MCF 10A (cell line): ENCODE measurements at regions not wholly inside any gene's neighbourhood (a gene's known extent, or its start where the extent isn't known, plus 50 kb on each side); places are given as distances from the start of the nearest gene placed in this dataset.

Experiments used
- BruUV-seq: library from RNA; stranded (reverse); fragments of 400-500 nt; replicated peaks from 2 replicates; lab custom pipeline; 2021; lab: Mats Ljungman, UMichigan
- CTCF ChIA-PET: fragments of 300-600 bp; sonication (Branson Sonifier 250); formaldehyde crosslinking; extraction: SDS; loops from one replicate; lab custom pipeline; 2021; ENCODE audit warnings: antibody characterized with exemption, inconsistent platforms; lab: Yijun Ruan, JAX
- POLR2A ChIA-PET: fragments of 300-600, 350-650 bp; sonication (Branson Sonifier 250); formaldehyde crosslinking; extraction: SDS; loops from one replicate; lab custom pipeline; 2020; ENCODE audit warnings: antibody characterized with exemption, inconsistent platforms; lab: Yijun Ruan, JAX
- DNase-seq: peaks from one replicate; pipeline ENCODE4 v3.0.0-alpha.2; 2018; ENCODE audit not compliant: unreplicated experiment
- H3K27ac Mint-ChIP-seq: one replicate; pipeline ENCODE4 v1.8.0; 2022; ENCODE audit warnings: mild to moderate bottlenecking, low read depth, mixed read lengths; ENCODE audit not compliant: unreplicated experiment
- H3K27me3 Mint-ChIP-seq: one replicate; pipeline ENCODE4 v1.8.0; 2022; ENCODE audit warnings: mixed read lengths; ENCODE audit not compliant: insufficient read depth, unreplicated experiment
- H3K36me3 Mint-ChIP-seq: one replicate; pipeline ENCODE4 v1.8.0; 2022; ENCODE audit warnings: mild to moderate bottlenecking, moderate library complexity, mixed read lengths; ENCODE audit not compliant: insufficient read depth, unreplicated experiment
- H3K4me1 Mint-ChIP-seq: one replicate; pipeline ENCODE4 v1.8.0; 2022; ENCODE audit warnings: mixed read lengths; ENCODE audit not compliant: insufficient read depth, unreplicated experiment
- H3K4me3 Mint-ChIP-seq: one replicate; pipeline ENCODE4 v1.8.0; 2022; ENCODE audit warnings: mild to moderate bottlenecking, moderate library complexity, mixed read lengths; ENCODE audit not compliant: unreplicated experiment
- H3K9me3 Mint-ChIP-seq: one replicate; pipeline ENCODE4 v1.8.0; 2022; ENCODE audit warnings: mixed read lengths; ENCODE audit not compliant: unreplicated experiment
- CTCF ChIP-seq: fragments of 200-600 bp; IDR thresholded peaks from one replicate; pipeline ENCODE4 v1.8.0; 2022; ENCODE audit warnings: antibody characterized with exemption, mild to moderate bottlenecking; ENCODE audit not compliant: unreplicated experiment
- intact Hi-C: fragments of 100-400 bp; cut with micrococcal nuclease; formaldehyde crosslinking; loops from 2 replicates; pipeline ENCODE4 v1.14.1; 2022

- no peak for TF ChIP-seq CTCF
- intact Hi-C loops: no loop called here
- Mint-ChIP-seq H3K4me3 (no peak overlapping the region), H3K36me3 (no peaks in the 10 kb centered on the region), H3K27ac (no peak overlapping the region), H3K9me3 (no peaks in the 10 kb centered on the region), H3K4me1 (no peaks in the 10 kb centered on the region), H3K27me3 (no peaks in the 10 kb centered on the region)
- no peak for DNase-seq
- POLR2A ChIA-PET: no interaction called here
- no TSS peak for BruUV-seq
- CTCF ChIA-PET: no interaction called here
Measured at GRCh38 chr4:134326866-134327265, 125.3 kb upstream of the PABPC4L start.

GRCh38 chr4:134324179-134324578 is 122.6 kb upstream of the PABPC4L start:
- no peaks in the 10 kb centered on the region for H3K9me3 Mint-ChIP-seq
- ChIA-PET POLR2A (interaction anchor here (0.6 kb wide), 1 partner anchor 12 kb away, joined by 3 read pairs; no protein-coding TSS in a partner anchor), CTCF (no interaction called here)
- no peaks in the 10 kb centered on the region for H3K4me1 Mint-ChIP-seq
- no TSS peak for BruUV-seq
- intact Hi-C loops: no loop called here
- H3K27ac Mint-ChIP-seq: no peak overlapping the region
- no peak for DNase-seq
- H3K27me3 Mint-ChIP-seq: no peaks in the 10 kb centered on the region
- TF ChIP-seq CTCF: no peak
- H3K4me3 Mint-ChIP-seq: no peak overlapping the region
- no peaks in the 10 kb centered on the region for H3K36me3 Mint-ChIP-seq

GRCh38 chr4:134320048-134320447 is 118.5 kb upstream of the PABPC4L start:
- POLR2A ChIA-PET: no interaction called here
- intact Hi-C loops: no loop called here
- no peak for DNase-seq
- H3K36me3 Mint-ChIP-seq: no peaks in the 10 kb centered on the region
- no peaks in the 10 kb centered on the region for H3K27me3 Mint-ChIP-seq
- H3K4me1 Mint-ChIP-seq: no peaks in the 10 kb centered on the region
- H3K9me3 Mint-ChIP-seq: no peaks in the 10 kb centered on the region
- CTCF ChIA-PET: no interaction called here
- H3K4me3 Mint-ChIP-seq: no peak overlapping the region
- no TSS peak for BruUV-seq
- H3K27ac Mint-ChIP-seq: no peak overlapping the region
- no peak for TF ChIP-seq CTCF

- ChIA-PET CTCF (interaction anchor here (0.5 to 0.6 kb wide), 2 partner anchors 135 to 303 kb away, joined by 3 to 4 read pairs; no protein-coding TSS in a partner anchor), POLR2A (no interaction called here)
- Mint-ChIP-seq H3K9me3 (no peaks in the 10 kb centered on the region), H3K36me3 (no peaks in the 10 kb centered on the region), H3K4me3 (no peak overlapping the region), H3K27ac (no peak overlapping the region), H3K4me1 (no peaks in the 10 kb centered on the region), H3K27me3 (no peaks in the 10 kb centered on the region)
- intact Hi-C loops: no loop called here
- no peak for DNase-seq
- no peak for TF ChIP-seq CTCF
- BruUV-seq: no TSS peak
Measured at GRCh38 chr4:134313591-134313990, 112.0 kb upstream of the PABPC4L start.
